ENCODE measurements at regions not wholly inside any gene's neighbourhood (a gene's known extent, or its start where the extent isn't known, plus 50 kb on each side); places are given as distances from the start of the nearest gene placed in this dataset.

DNA sequence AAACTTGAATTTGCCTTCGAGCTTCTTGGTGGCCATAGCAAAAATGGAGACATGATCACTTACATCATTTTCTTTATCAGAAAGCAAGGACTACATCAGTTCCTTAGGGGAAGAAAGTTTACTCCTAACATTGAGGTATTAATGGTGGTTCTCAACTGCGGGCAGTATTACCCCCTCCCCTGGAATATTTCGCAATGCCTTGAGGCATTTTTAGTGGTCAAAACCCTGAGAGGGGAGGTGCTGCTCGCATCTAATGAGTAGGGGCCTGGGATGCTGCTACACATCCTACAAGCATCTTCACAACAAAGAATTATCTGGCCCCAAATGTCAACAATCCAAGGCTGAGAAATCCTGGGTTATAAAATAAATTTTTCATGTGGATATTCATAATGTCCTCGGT, 222.2 kb upstream of the TSHZ2 start:
- TF ChIP-seq, protein P1, sequence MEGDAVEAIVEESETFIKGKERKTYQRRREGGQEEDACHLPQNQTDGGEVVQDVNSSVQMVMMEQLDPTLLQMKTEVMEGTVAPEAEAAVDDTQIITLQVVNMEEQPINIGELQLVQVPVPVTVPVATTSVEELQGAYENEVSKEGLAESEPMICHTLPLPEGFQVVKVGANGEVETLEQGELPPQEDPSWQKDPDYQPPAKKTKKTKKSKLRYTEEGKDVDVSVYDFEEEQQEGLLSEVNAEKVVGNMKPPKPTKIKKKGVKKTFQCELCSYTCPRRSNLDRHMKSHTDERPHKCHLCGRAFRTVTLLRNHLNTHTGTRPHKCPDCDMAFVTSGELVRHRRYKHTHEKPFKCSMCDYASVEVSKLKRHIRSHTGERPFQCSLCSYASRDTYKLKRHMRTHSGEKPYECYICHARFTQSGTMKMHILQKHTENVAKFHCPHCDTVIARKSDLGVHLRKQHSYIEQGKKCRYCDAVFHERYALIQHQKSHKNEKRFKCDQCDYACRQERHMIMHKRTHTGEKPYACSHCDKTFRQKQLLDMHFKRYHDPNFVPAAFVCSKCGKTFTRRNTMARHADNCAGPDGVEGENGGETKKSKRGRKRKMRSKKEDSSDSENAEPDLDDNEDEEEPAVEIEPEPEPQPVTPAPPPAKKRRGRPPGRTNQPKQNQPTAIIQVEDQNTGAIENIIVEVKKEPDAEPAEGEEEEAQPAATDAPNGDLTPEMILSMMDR (IDR thresholded peaks at IDR 0.05), result no peak
- no peak for TF ChIP-seq POLR2AphosphoS5 (IDR thresholded peaks at IDR 0.05; ENCODE audit: low read depth, low read length)
